Astrocyte (in vitro differentiated cells and primary cell): ENCODE measurements at regions not wholly inside any gene's neighbourhood (a gene's known extent, or its start where the extent isn't known, plus 50 kb on each side); places are given as distances from the start of the nearest gene placed in this dataset.

ENCODE experiments used
- EZH2 ChIP-seq: IDR thresholded peaks from 2 replicates; pipeline ENCODE4 v1.6.1; 2012; ENCODE audit warnings: mild to moderate bottlenecking, low read length, inconsistent platforms; ENCODE audit not compliant: insufficient read depth
- TF ChIP-seq, protein P1 (sequence below): IDR thresholded peaks from 2 replicates; pipeline ENCODE4 v1.5.1; 2011; ENCODE audit warnings: low read depth, mild to moderate bottlenecking, inconsistent platforms, low read length, moderate library complexity; ENCODE audit not compliant: insufficient read depth

DNA sequence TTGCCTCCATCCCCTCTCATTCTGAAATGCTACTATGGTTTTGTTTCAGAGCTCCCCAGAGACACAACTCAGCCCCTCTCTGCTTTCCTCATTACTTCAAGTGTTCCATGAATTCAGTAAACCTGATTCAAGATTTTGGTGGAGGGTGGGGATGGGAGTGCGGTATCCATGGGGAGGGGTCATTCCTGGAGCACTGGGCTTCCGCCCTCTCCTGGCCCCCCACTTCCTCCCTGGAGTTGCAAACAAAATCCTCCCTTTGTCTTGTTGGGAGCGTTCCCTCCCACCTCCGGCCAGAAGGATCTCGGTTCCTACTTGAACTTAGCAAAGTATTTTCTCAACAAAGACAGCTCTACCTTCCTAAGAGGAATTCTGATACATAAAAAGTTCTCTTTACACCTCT is 71.8 kb upstream of the LTA4H start:
- TF ChIP-seq, protein P1, sequence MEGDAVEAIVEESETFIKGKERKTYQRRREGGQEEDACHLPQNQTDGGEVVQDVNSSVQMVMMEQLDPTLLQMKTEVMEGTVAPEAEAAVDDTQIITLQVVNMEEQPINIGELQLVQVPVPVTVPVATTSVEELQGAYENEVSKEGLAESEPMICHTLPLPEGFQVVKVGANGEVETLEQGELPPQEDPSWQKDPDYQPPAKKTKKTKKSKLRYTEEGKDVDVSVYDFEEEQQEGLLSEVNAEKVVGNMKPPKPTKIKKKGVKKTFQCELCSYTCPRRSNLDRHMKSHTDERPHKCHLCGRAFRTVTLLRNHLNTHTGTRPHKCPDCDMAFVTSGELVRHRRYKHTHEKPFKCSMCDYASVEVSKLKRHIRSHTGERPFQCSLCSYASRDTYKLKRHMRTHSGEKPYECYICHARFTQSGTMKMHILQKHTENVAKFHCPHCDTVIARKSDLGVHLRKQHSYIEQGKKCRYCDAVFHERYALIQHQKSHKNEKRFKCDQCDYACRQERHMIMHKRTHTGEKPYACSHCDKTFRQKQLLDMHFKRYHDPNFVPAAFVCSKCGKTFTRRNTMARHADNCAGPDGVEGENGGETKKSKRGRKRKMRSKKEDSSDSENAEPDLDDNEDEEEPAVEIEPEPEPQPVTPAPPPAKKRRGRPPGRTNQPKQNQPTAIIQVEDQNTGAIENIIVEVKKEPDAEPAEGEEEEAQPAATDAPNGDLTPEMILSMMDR = no peak
- TF ChIP-seq EZH2 = no peak
